ENCODE measurements at regions not wholly inside any gene's neighbourhood (a gene's known extent, or its start where the extent isn't known, plus 50 kb on each side); places are given as distances from the start of the nearest gene placed in this dataset.
A peak's percentile ranks its signal among the peaks of the same experiment; 100 is the strongest.

DNA sequence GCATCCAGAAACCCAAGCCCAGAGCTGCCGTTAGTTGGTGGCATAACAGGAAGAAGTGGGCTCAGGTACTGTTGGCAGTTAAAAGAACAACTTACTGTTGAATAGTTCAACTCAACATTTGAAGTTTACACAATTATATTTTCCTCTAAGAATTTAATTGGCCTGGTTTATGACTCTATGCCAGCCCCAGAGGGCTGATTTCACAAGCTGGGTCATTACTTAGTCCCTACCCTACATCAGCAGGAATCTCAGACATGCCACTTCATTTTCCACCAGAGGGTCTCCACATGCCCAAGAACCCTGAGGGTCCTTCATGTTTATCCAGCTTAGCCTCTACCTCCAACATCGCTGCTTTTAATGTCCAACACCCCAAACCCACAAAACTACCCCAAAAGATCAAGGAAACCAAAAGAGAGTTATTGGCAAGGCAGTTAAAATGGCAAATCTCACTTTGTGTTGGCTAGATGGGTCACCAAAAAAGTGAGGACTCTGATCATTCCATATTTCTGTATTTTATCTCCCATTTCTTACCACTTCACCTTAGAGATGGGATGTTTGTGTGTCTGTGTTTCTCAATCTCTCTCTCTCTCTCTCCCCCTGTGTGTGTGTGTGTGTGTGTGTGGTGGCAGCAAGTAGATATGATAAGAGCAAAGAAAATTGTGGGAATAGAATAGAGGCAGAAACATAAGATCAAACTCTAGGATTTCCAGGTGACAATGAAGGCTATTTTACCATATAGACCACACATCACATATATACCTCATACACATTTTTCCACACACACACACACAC, 112.5 kb upstream of the TBX18 start:
- DNase-seq (ENCODE audit: low spot score) = no peak
- TF ChIP-seq, protein P1, sequence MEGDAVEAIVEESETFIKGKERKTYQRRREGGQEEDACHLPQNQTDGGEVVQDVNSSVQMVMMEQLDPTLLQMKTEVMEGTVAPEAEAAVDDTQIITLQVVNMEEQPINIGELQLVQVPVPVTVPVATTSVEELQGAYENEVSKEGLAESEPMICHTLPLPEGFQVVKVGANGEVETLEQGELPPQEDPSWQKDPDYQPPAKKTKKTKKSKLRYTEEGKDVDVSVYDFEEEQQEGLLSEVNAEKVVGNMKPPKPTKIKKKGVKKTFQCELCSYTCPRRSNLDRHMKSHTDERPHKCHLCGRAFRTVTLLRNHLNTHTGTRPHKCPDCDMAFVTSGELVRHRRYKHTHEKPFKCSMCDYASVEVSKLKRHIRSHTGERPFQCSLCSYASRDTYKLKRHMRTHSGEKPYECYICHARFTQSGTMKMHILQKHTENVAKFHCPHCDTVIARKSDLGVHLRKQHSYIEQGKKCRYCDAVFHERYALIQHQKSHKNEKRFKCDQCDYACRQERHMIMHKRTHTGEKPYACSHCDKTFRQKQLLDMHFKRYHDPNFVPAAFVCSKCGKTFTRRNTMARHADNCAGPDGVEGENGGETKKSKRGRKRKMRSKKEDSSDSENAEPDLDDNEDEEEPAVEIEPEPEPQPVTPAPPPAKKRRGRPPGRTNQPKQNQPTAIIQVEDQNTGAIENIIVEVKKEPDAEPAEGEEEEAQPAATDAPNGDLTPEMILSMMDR (IDR thresholded peaks at IDR 0.05) = no peak
- ATAC-seq (ENCODE audit: low FRiP score) = no peak

DNA sequence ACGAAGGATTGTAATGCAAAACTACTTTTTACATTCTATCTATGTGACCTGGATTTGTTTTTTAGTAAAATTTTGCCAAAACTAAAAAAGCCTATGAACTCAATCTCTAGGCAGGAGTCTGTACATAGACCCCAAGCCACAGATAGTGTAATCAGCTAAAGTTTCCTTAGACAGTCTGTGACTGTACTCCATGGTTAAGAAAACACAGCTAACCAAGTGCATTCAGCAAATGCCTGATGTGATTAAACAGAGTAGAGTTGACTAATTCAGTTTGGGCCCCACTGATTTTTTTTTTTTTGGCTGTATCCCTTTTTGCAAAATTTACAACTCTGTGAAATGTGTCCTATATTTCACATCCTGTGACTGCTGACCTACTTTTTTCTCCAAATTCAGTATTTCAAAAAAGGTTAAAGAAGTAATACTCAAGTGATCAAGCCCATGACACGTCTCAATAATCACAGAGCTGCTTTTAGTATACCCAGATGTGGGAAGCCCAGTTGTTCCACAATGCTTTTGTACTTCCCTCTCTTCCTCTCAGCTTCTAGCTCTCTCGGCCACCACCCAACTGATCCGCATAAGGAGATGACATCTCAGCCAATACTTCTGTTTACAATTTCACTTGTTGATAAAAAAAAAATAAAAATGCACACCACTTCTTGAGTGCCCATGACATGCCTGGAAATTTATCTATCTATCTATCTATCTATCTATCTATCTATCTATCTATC, 108.8 kb upstream of the TBX18 start:
- DNase-seq (ENCODE audit: low spot score) = no peak
- no peak for ATAC-seq (ENCODE audit: low FRiP score)

DNA sequence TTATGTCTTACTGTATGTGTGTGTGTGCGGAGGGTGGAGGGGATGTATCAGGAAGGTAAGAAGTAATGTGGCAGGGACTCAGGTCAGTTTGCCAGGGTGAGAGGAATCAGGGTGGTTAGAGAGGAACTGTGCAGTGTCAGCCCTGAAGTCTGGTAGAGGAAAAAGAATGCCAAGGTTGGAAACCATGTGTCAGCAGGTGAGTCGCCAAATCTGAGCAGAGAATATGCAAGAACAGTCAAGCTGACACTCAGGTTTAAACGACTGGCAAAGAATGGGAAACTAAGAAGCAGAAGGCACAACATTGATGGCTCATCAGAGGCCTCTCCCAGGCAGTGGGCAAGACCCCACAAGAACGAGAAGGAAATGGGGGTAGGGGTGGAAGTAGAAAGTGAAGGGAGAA, 107.5 kb upstream of the TBX18 start:
- TF ChIP-seq, protein P1 (IDR thresholded peaks at IDR 0.05) = no peak
- DNase-seq (ENCODE audit: low spot score) (no peak), ATAC-seq (ENCODE audit: low FRiP score) (no peak)

More for the DNA sequence above, 108.8 kb upstream of the TBX18 start:
- TF ChIP-seq, protein P1 (IDR thresholded peaks at IDR 0.05) = no peak

DNA sequence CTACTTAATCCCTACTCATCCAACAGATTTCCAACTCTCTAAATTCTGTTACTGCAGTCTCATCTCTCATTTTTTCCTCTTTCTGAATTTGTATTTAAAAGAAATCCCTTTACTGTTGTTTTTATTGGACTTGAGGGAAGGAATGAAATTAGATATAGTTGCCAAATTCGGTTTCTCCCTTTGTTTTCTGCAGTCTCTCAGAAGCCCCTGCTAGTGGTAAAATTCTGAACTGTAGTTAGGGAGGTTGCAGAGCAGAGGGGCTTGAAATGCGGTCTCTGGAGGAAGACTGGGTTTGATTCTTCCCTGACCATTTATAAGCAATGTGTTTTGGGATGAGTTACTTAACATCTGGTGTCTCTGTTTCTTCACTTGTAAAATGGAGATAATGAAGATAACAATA, 106.3 kb upstream of the TBX18 start:
- TF ChIP-seq, protein P1 (IDR thresholded peaks at IDR 0.05) = no peak
- no peak for ATAC-seq (ENCODE audit: low FRiP score)
- no peak for DNase-seq (ENCODE audit: low spot score)

DNA sequence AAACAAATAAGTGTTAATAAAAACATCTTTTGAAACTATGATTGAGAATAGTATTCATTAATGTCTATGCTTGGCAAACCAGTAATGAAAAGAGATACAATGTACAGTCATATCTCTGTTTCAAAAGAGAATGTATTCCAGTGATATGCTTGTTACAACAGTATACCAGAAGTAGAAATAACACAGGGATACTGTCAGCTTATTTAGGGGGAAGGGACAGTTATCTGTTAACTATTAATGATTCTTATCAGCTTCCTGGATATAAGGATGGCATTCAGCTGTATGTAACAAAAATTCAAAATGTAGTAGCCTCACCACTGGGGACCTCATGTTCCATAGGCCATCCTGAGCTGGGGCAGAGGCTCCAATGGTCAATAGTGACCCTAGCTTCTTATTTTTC, 103.8 kb upstream of the TBX18 start:
- TF ChIP-seq, protein P1 (IDR thresholded peaks at IDR 0.05) = no peak
- ATAC-seq (ENCODE audit: low FRiP score) (no peak), DNase-seq (ENCODE audit: low spot score) (no peak)

DNA sequence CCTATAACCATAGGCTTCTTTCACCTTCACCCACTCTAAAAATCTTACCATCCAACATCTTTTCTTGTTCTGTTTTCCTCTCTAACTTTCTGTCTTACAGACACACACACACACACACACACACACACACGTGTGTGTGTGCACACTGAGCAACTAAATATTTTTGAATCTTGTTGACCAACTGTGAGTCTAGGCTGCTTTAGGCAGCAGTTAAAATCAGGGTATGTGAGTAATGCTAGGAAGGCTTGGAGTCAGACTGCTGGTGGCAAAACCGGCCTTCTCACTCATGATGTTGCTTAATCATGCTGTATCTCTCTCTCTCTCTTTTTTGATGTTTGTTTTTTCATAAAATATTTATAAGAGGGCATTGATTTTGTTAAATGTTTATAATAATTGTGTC, 103.1 kb upstream of the TBX18 start:
- ATAC-seq (ENCODE audit: low FRiP score) (peak; percentile 41), DNase-seq (ENCODE audit: low spot score) (no peak)
- TF ChIP-seq, protein P1 (IDR thresholded peaks at IDR 0.05) = no peak
